GM23338 (cell line): ENCODE measurements at regions not wholly inside any gene's neighbourhood (a gene's known extent, or its start where the extent isn't known, plus 50 kb on each side); places are given as distances from the start of the nearest gene placed in this dataset.

Experiments used
- ATAC-seq: fragments of 200-7000 bp; cut with Tn5 transposase; 3 replicates; pipeline ENCODE4 v1.9.1; 2020
- DNase-seq: peaks from one replicate; pipeline ENCODE4 v3.0.0-alpha.2; 2015; ENCODE audit warnings: low spot score
- H2AFZ ChIP-seq: fragments of 200-600 bp; sonication (generic); 2 replicates; pipeline ENCODE4 v1.8.0; 2016; ENCODE audit warnings: antibody characterized with exemption, mild to moderate bottlenecking, moderate library complexity
- H3F3A ChIP-seq: fragments of 200-600 bp; sonication (generic); replicated peaks from 2 replicates; pipeline ENCODE4 v1.8.0; 2017; ENCODE audit warnings: antibody characterized with exemption, mixed run types, low read depth
- H3K27ac ChIP-seq: fragments of 200-600 bp; sonication (generic); 2 replicates; pipeline ENCODE4 v1.6.1; 2016; ENCODE audit warnings: low read depth
- H3K27me3 ChIP-seq: fragments of 200-600 bp; sonication (generic); 2 replicates; pipeline ENCODE4 v1.8.0; 2016; ENCODE audit warnings: mild to moderate bottlenecking, mixed run types, moderate library complexity; ENCODE audit not compliant: insufficient read depth
- H3K36me3 ChIP-seq: fragments of 200-600 bp; sonication (generic); 2 replicates; pipeline ENCODE4 v1.8.0; 2016; ENCODE audit warnings: mild to moderate bottlenecking; ENCODE audit not compliant: insufficient read depth
- H3K4me1 ChIP-seq: fragments of 200-600 bp; sonication (generic); 2 replicates; pipeline ENCODE4 v1.8.0; 2016; ENCODE audit warnings: mild to moderate bottlenecking, moderate library complexity; ENCODE audit not compliant: insufficient read depth
- H3K4me2 ChIP-seq: fragments of 200-600 bp; sonication (generic); 2 replicates; pipeline ENCODE4 v1.7.1; 2017; ENCODE audit warnings: mixed run types
- H3K4me3 ChIP-seq: fragments of 200-600 bp; sonication (generic); 2 replicates; pipeline ENCODE4 v1.6.1; 2016; ENCODE audit warnings: mixed run types
- H3K79me2 ChIP-seq: fragments of 200-600 bp; sonication (generic); replicated peaks from 2 replicates; pipeline ENCODE4 v1.8.0; 2017; ENCODE audit warnings: mild to moderate bottlenecking; ENCODE audit not compliant: insufficient read depth
- H3K9me2 ChIP-seq: fragments of 200-600 bp; sonication (generic); 2 replicates; pipeline ENCODE4 v1.8.0; 2017; ENCODE audit not compliant: insufficient read depth
- H4K20me1 ChIP-seq: fragments of 200-600 bp; sonication (generic); replicated peaks from 2 replicates; pipeline ENCODE4 v1.8.0; 2017; ENCODE audit warnings: mild to moderate bottlenecking; ENCODE audit not compliant: insufficient read depth
- H3K27ac Mint-ChIP-seq: 2 replicates; pipeline ENCODE4 v1.8.0; 2020; ENCODE audit warnings: inconsistent platforms, mild to moderate bottlenecking, moderate library complexity, mixed read lengths
- H3K27me3 Mint-ChIP-seq: 3 replicates; pipeline ENCODE4 v1.8.0; 2022; ENCODE audit warnings: low read depth, mild to moderate bottlenecking, moderate library complexity, mixed read lengths, inconsistent platforms; ENCODE audit not compliant: insufficient read depth, poor library complexity
- H3K36me3 Mint-ChIP-seq: 3 replicates; pipeline ENCODE4 v1.8.0; 2021; ENCODE audit warnings: low read depth, mild to moderate bottlenecking, inconsistent platforms, moderate library complexity, mixed read lengths
- H3K4me1 Mint-ChIP-seq: 3 replicates; pipeline ENCODE4 v1.8.0; 2020; ENCODE audit warnings: mild to moderate bottlenecking, inconsistent platforms, mixed read lengths
- H3K4me3 Mint-ChIP-seq: 3 replicates; pipeline ENCODE4 v1.8.0; 2021; ENCODE audit warnings: moderate library complexity, mild to moderate bottlenecking, inconsistent platforms, mixed read lengths
- H3K9me3 Mint-ChIP-seq: 3 replicates; pipeline ENCODE4 v1.8.0; 2020; ENCODE audit warnings: moderate library complexity, mild to moderate bottlenecking, inconsistent platforms, mixed read lengths
- NANOG ChIP-seq: IDR thresholded peaks from 2 replicates; pipeline ENCODE4 v1.6.1; 2016; ENCODE audit warnings: antibody characterized with exemption, borderline replicate concordance
- POLR2AphosphoS5 ChIP-seq: IDR thresholded peaks from 2 replicates; pipeline ENCODE4 v1.6.1; 2016; ENCODE audit warnings: antibody characterized with exemption, low read depth
- ZNF114 ChIP-seq: fragments of 250-450 bp; sonication (Bioruptor Pico); IDR thresholded peaks from 2 replicates; pipeline ENCODE4 v1.5.0; 2020; ENCODE audit warnings: mild to moderate bottlenecking, moderate library complexity
- TF ChIP-seq, protein P1 (sequence below): IDR thresholded peaks from 2 replicates; pipeline ENCODE4 v1.6.1; 2016; ENCODE audit warnings: antibody characterized with exemption
- TF ChIP-seq, protein P2 (sequence below), 2 experiments: fragments of 200-600 bp in 1 of 2; sonication (generic) in 1 of 2; conservative IDR thresholded peaks; 2 replicates each; pipeline versions ENCODE4 v1.5.1 to v1.6.1; 2016 to 2017; ENCODE audit warnings: antibody characterized with exemption in 2 of 2, low read depth in 2 of 2, mild to moderate bottlenecking in 2 of 2, moderate library complexity in 1 of 2
- TF ChIP-seq, protein P3 (sequence below): fragments of 250-450 bp; sonication (Bioruptor Pico); IDR thresholded peaks from 2 replicates; pipeline ENCODE4 v1.5.0; 2020; ENCODE audit warnings: mild to moderate bottlenecking, moderate library complexity

DNA sequence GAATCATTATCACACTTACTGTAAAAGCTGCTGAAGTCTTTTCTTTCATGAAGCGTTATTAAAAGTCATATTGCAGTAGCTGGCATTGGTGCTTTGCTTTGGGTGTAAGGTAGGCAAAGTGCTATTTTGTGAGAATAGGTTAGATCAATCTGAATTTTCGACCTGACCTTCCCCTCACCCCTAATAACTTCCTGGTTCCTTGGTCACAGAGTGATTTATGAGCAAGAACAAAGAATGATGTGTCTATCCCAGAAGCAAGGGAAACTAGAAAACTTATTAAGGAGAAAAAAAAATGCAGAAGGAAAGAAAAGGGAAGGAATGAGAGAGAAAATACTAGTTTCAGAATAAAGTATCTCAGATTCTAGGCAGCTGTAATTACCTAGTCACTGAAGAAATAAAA is 163.1 kb upstream of the MEIS1 start:
- DNase-seq = no peak
- Histone ChIP-seq H4K20me1 (no peaks in the 10 kb centered on the region), H3K36me3 (no peaks in the 10 kb centered on the region), H3K9me2 (no peaks in the 10 kb centered on the region; the same call in none of the 2 replicates), H3K27me3 (no peaks in the 10 kb centered on the region), H3K4me1 (peaks cover 33% of the 10 kb centered on the region), H3F3A (no peaks in the 10 kb centered on the region), H3K4me2 (no peak overlapping the region), H2AFZ (no peak overlapping the region), H3K4me3 (no peak overlapping the region), H3K79me2 (no peaks in the 10 kb centered on the region; the same call in 1 of the 2 replicates), H3K27ac (no peak overlapping the region)
- Mint-ChIP-seq H3K27ac (0 out of 2 replicates have a peak overlapping the region, but pooled peaks have one; percentile 24), H3K4me3 (no peak overlapping the region), H3K36me3 (no peaks in the 10 kb centered on the region; the same call in 2 of the 3 replicates), H3K27me3 (peaks cover 1% of the 10 kb centered on the region), H3K4me1 (peaks cover 42% of the 10 kb centered on the region), H3K9me3 (no peaks in the 10 kb centered on the region)
- TF ChIP-seq ZNF114 (CRISPR knock-in tag) (no peak), POLR2AphosphoS5 (no peak), NANOG (no peak)
- TF ChIP-seq, protein P1, sequence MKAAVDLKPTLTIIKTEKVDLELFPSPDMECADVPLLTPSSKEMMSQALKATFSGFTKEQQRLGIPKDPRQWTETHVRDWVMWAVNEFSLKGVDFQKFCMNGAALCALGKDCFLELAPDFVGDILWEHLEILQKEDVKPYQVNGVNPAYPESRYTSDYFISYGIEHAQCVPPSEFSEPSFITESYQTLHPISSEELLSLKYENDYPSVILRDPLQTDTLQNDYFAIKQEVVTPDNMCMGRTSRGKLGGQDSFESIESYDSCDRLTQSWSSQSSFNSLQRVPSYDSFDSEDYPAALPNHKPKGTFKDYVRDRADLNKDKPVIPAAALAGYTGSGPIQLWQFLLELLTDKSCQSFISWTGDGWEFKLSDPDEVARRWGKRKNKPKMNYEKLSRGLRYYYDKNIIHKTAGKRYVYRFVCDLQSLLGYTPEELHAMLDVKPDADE = no peak
- TF ChIP-seq, protein P2, sequence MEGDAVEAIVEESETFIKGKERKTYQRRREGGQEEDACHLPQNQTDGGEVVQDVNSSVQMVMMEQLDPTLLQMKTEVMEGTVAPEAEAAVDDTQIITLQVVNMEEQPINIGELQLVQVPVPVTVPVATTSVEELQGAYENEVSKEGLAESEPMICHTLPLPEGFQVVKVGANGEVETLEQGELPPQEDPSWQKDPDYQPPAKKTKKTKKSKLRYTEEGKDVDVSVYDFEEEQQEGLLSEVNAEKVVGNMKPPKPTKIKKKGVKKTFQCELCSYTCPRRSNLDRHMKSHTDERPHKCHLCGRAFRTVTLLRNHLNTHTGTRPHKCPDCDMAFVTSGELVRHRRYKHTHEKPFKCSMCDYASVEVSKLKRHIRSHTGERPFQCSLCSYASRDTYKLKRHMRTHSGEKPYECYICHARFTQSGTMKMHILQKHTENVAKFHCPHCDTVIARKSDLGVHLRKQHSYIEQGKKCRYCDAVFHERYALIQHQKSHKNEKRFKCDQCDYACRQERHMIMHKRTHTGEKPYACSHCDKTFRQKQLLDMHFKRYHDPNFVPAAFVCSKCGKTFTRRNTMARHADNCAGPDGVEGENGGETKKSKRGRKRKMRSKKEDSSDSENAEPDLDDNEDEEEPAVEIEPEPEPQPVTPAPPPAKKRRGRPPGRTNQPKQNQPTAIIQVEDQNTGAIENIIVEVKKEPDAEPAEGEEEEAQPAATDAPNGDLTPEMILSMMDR (conservative IDR thresholded peaks at IDR 0.05; ENCODE audit: low read depth in 2 of 2) = no peak
- TF ChIP-seq, protein P3, sequence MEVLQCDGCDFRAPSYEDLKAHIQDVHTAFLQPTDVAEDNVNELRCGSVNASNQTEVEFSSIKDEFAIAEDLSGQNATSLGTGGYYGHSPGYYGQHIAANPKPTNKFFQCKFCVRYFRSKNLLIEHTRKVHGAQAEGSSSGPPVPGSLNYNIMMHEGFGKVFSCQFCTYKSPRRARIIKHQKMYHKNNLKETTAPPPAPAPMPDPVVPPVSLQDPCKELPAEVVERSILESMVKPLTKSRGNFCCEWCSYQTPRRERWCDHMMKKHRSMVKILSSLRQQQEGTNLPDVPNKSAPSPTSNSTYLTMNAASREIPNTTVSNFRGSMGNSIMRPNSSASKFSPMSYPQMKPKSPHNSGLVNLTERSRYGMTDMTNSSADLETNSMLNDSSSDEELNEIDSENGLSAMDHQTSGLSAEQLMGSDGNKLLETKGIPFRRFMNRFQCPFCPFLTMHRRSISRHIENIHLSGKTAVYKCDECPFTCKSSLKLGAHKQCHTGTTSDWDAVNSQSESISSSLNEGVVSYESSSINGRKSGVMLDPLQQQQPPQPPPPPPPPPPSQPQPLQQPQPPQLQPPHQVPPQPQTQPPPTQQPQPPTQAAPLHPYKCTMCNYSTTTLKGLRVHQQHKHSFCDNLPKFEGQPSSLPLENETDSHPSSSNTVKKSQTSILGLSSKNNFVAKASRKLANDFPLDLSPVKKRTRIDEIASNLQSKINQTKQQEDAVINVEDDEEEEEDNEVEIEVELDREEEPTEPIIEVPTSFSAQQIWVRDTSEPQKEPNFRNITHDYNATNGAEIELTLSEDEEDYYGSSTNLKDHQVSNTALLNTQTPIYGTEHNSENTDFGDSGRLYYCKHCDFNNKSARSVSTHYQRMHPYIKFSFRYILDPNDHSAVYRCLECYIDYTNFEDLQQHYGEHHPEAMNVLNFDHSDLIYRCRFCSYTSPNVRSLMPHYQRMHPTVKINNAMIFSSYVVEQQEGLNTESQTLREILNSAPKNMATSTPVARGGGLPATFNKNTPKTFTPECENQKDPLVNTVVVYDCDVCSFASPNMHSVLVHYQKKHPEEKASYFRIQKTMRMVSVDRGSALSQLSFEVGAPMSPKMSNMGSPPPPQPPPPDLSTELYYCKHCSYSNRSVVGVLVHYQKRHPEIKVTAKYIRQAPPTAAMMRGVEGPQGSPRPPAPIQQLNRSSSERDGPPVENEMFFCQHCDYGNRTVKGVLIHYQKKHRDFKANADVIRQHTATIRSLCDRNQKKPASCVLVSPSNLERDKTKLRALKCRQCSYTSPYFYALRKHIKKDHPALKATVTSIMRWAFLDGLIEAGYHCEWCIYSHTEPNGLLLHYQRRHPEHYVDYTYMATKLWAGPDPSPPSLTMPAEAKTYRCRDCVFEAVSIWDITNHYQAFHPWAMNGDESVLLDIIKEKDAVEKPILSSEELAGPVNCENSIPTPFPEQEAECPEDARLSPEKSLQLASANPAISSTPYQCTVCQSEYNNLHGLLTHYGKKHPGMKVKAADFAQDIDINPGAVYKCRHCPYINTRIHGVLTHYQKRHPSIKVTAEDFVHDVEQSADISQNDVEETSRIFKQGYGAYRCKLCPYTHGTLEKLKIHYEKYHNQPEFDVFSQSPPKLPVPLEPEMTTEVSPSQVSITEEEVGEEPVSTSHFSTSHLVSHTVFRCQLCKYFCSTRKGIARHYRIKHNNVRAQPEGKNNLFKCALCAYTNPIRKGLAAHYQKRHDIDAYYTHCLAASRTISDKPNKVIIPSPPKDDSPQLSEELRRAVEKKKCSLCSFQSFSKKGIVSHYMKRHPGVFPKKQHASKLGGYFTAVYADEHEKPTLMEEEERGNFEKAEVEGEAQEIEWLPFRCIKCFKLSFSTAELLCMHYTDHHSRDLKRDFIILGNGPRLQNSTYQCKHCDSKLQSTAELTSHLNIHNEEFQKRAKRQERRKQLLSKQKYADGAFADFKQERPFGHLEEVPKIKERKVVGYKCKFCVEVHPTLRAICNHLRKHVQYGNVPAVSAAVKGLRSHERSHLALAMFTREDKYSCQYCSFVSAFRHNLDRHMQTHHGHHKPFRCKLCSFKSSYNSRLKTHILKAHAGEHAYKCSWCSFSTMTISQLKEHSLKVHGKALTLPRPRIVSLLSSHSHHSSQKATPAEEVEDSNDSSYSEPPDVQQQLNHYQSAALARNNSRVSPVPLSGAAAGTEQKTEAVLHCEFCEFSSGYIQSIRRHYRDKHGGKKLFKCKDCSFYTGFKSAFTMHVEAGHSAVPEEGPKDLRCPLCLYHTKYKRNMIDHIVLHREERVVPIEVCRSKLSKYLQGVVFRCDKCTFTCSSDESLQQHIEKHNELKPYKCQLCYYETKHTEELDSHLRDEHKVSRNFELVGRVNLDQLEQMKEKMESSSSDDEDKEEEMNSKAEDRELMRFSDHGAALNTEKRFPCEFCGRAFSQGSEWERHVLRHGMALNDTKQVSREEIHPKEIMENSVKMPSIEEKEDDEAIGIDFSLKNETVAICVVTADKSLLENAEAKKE = no peak
- ATAC-seq = no peak
